Mesendoderm (in vitro differentiated cells): ENCODE measurements at regions not wholly inside any gene's neighbourhood (a gene's known extent, or its start where the extent isn't known, plus 50 kb on each side); places are given as distances from the start of the nearest gene placed in this dataset.

Experiments used
- DNase-seq: peaks from one replicate; pipeline ENCODE4 v3.0.0; 2013
- H2AK5ac ChIP-seq: 2 replicates; pipeline ENCODE4 v1.6.1; 2013; ENCODE audit warnings: low read length, inconsistent platforms
- H2BK120ac ChIP-seq: 2 replicates; pipeline ENCODE4 v1.6.1; 2013; ENCODE audit warnings: low read depth, mild to moderate bottlenecking, low read length, moderate library complexity, mixed read lengths
- H2BK15ac ChIP-seq: replicated peaks from 2 replicates; pipeline ENCODE4 v1.6.1; 2013; ENCODE audit warnings: low read depth, mild to moderate bottlenecking, moderate library complexity
- H2BK5ac ChIP-seq: 2 replicates; pipeline ENCODE4 v1.6.1; 2013; ENCODE audit warnings: low read length, inconsistent platforms
- H3K18ac ChIP-seq: 2 replicates; pipeline ENCODE4 v1.6.1; 2013; ENCODE audit warnings: mild to moderate bottlenecking, low read length, mixed read lengths
- H3K23ac ChIP-seq: one replicate; pipeline ENCODE4 v1.6.1; 2013; ENCODE audit warnings: low read length
- H3K27ac ChIP-seq: 2 replicates; pipeline ENCODE4 v1.5.1; 2013; ENCODE audit warnings: low read depth, mild to moderate bottlenecking, inconsistent platforms, low read length, moderate library complexity
- H3K27me3 ChIP-seq: 2 replicates; pipeline ENCODE4 v1.6.1; 2013; ENCODE audit warnings: low read length, control low read depth, mild to moderate bottlenecking, inconsistent platforms; ENCODE audit not compliant: insufficient read depth, poor library complexity
- H3K36me3 ChIP-seq: 2 replicates; pipeline ENCODE4 v1.6.1; 2013; ENCODE audit warnings: low read length, inconsistent platforms; ENCODE audit not compliant: control insufficient read depth, insufficient read depth
- H3K4ac ChIP-seq: one replicate; pipeline ENCODE4 v1.6.1; 2013; ENCODE audit warnings: low read depth, mild to moderate bottlenecking, low read length, moderate library complexity
- H3K4me1 ChIP-seq: 2 replicates; pipeline ENCODE4 v1.6.1; 2013; ENCODE audit warnings: low read depth, low read length, inconsistent platforms; ENCODE audit not compliant: control insufficient read depth
- H3K4me2 ChIP-seq: 2 replicates; pipeline ENCODE4 v1.6.1; 2013; ENCODE audit warnings: low read length
- H3K4me3 ChIP-seq: 2 replicates; pipeline ENCODE4 v1.5.1; 2013; ENCODE audit warnings: mild to moderate bottlenecking, low read length
- H3K56ac ChIP-seq: one replicate; pipeline ENCODE4 v1.6.1; 2013; ENCODE audit warnings: low read length
- H3K79me1 ChIP-seq: 2 replicates; pipeline ENCODE4 v1.6.1; 2013; ENCODE audit warnings: low read length, inconsistent platforms
- H3K79me2 ChIP-seq: 2 replicates; pipeline ENCODE4 v1.6.1; 2013; ENCODE audit warnings: mild to moderate bottlenecking, low read length; ENCODE audit not compliant: control insufficient read depth, insufficient read depth
- H3K9ac ChIP-seq: 2 replicates; pipeline ENCODE4 v1.6.1; 2013; ENCODE audit warnings: low read length, inconsistent platforms
- H4K5ac ChIP-seq: one replicate; pipeline ENCODE4 v1.6.1; 2013; ENCODE audit warnings: low read length
- H4K8ac ChIP-seq: one replicate; pipeline ENCODE4 v1.6.1; 2013; ENCODE audit warnings: low read depth, mild to moderate bottlenecking, control low read depth, low read length, moderate library complexity
- WGBS: extraction: QIAGEN DNeasy Blood & Tissue Kit; methylation state at CpG from one replicate; pipeline ENCODE4 v1.1.7; 2013; ENCODE audit warnings: low lambda C conversion rate, missing lambda C conversion rate; ENCODE audit not compliant: insufficient coverage; ENCODE audit errors: extremely low coverage; 5-methylcytosine and 5-hydroxymethylcytosine counted together

DNA sequence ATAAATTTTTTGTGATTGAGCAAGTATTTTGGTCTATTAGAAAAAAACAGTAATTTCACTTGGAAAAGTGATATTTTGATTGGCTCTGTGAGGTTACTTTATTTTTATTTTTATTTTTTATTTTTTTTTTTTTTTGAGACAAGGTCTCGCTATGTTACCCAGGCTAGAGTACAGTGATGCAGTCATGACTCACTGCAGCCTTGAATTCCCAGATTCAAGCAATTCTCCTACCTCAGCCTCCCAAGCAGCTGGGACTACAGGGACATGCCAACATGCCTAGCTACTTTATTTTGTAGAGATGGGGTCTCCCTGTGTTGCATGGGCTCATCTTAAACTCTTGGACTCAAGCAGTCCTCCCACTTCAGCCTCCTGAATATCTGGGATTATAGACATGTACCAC, 60.9 kb upstream of the MGAT5 start:
- WGBS = no CpG with 5 or more reads among the region's 1 CpG
- no peak overlapping the region for H3K4me3 ChIP-seq
- H2BK120ac ChIP-seq = no peak overlapping the region
- H3K18ac ChIP-seq = no peak overlapping the region
- no peaks in the 10 kb centered on the region for H3K4me1 ChIP-seq
- peaks cover 21% of the 10 kb centered on the region for H3K79me1 ChIP-seq
- H2BK15ac ChIP-seq = no peak overlapping the region
- H4K8ac ChIP-seq = no peak overlapping the region
- H4K5ac ChIP-seq = no peak overlapping the region
- peaks cover 2% of the 10 kb centered on the region for H3K79me2 ChIP-seq
- no peak overlapping the region for H2AK5ac ChIP-seq
- H3K9ac ChIP-seq = no peak overlapping the region
- H3K23ac ChIP-seq = no peak overlapping the region
- H3K4ac ChIP-seq = no peak overlapping the region
- H3K27me3 ChIP-seq = no peaks in the 10 kb centered on the region
- no peak overlapping the region for H3K56ac ChIP-seq
- H3K27ac ChIP-seq = no peak overlapping the region
- H3K4me2 ChIP-seq = no peak overlapping the region
- no peaks in the 10 kb centered on the region for H3K36me3 ChIP-seq
- no peak overlapping the region for H2BK5ac ChIP-seq
- peak; percentile 27 for DNase-seq

DNA sequence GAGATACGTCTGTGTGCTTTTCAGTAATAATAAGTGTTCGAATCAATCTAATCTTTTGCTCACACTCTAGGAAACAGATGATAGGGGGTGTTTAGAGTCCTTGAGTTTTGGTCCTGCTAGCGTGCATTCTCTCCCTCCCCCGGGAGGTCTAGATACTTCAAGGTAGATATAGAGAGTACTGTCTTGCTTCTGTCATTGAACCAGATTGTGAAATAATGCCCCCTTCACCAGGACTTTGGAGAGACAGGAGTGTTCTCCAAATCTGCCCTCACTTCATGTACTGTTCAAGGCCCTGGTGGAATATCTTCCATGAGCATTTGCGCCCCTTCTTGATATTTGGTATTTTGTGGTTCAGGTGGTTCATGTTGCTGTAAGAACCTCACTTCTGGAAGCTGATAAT, 59.4 kb upstream of the MGAT5 start:
- H3K4me3 ChIP-seq = no peak overlapping the region
- H2BK15ac ChIP-seq = no peak overlapping the region
- no peak overlapping the region for H2BK5ac ChIP-seq
- H3K18ac ChIP-seq = no peak overlapping the region
- no peaks in the 10 kb centered on the region for H3K36me3 ChIP-seq
- H3K4me1 ChIP-seq = no peaks in the 10 kb centered on the region
- H3K79me1 ChIP-seq = peaks cover 17% of the 10 kb centered on the region
- peaks cover 7% of the 10 kb centered on the region for H3K79me2 ChIP-seq
- no peak overlapping the region for H3K4me2 ChIP-seq
- no peak overlapping the region for H3K4ac ChIP-seq
- H3K9ac ChIP-seq = no peak overlapping the region
- no peaks in the 10 kb centered on the region for H3K27me3 ChIP-seq
- no peak overlapping the region for H2AK5ac ChIP-seq
- no peak overlapping the region for H4K5ac ChIP-seq
- no peak for DNase-seq
- H3K56ac ChIP-seq = no peak overlapping the region
- H2BK120ac ChIP-seq = no peak overlapping the region
- H4K8ac ChIP-seq = no peak overlapping the region
- whole genome bisulfite sequencing = no CpG with 5 or more reads among the region's 5 CpGs
- no peak overlapping the region for H3K27ac ChIP-seq
- H3K23ac ChIP-seq = no peak overlapping the region

DNA sequence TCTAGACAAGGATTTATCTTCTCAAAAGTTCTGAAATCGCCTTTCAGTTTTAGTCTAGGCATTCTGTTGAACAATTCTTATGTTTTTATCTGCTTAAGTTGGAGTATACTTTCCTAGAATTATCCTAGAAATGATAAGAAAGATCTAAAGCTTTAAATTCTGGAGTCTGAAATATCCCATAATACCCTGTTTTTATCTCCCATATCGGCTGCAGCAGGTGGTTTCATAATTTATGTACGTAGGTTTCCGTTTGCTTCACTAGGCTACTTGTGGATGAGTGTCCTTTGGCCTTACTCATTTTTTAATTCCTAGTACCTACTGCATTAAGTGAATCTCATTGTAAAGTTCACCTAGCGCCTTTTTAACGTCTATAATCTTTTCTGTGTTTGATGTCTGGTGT, 58.5 kb upstream of the MGAT5 start:
- WGBS = no CpG with 5 or more reads among the region's 6 CpGs
- Histone ChIP-seq H3K79me2 (peaks cover 7% of the 10 kb centered on the region), H2BK15ac (no peak overlapping the region), H2AK5ac (no peak overlapping the region), H3K27me3 (no peaks in the 10 kb centered on the region), H3K23ac (no peak overlapping the region), H3K9ac (no peak overlapping the region), H3K4me3 (no peak overlapping the region), H3K18ac (no peak overlapping the region), H3K27ac (no peak overlapping the region), H3K4me1 (no peaks in the 10 kb centered on the region), H3K36me3 (no peaks in the 10 kb centered on the region), H3K56ac (no peak overlapping the region), H3K4ac (no peak overlapping the region), H2BK5ac (no peak overlapping the region), H4K8ac (no peak overlapping the region), H2BK120ac (no peak overlapping the region), H3K79me1 (peaks cover 16% of the 10 kb centered on the region), H3K4me2 (no peak overlapping the region), H4K5ac (no peak overlapping the region)
- DNase-seq = no peak

DNA sequence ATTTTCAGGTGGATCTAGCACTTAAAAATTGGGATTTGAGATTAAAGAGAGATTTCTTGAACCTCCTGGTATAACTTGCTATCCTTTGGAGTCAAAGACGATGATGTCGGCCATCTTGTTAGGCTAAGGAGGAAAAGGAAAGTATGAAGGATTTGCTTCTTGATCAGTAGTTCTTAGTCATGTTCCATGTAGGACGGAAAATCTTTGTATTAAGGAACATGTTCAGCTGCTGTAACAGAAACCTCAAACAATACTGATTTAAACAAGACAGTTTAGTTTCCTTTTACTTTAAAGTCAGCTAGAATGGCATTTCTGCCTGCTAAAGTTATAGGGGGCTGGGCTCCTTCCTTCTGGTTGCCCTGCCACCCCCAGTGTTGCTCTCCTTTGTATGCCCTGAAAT, 56.4 kb upstream of the MGAT5 start:
- Histone ChIP-seq H3K9ac (no peak overlapping the region), H3K4ac (no peak overlapping the region), H4K5ac (no peak overlapping the region), H3K4me1 (peaks cover 7% of the 10 kb centered on the region), H3K23ac (no peak overlapping the region), H2BK15ac (no peak overlapping the region), H3K79me1 (peaks cover 13% of the 10 kb centered on the region), H2AK5ac (no peak overlapping the region), H3K27me3 (no peaks in the 10 kb centered on the region), H2BK120ac (no peak overlapping the region), H4K8ac (no peak overlapping the region), H3K79me2 (peaks cover 17% of the 10 kb centered on the region), H2BK5ac (no peak overlapping the region), H3K27ac (no peak overlapping the region), H3K18ac (no peak overlapping the region), H3K4me2 (no peak overlapping the region), H3K56ac (no peak overlapping the region), H3K36me3 (no peaks in the 10 kb centered on the region), H3K4me3 (no peak overlapping the region)
- DNase-seq = no peak
- WGBS = no CpG with 5 or more reads among the region's 3 CpGs

DNA sequence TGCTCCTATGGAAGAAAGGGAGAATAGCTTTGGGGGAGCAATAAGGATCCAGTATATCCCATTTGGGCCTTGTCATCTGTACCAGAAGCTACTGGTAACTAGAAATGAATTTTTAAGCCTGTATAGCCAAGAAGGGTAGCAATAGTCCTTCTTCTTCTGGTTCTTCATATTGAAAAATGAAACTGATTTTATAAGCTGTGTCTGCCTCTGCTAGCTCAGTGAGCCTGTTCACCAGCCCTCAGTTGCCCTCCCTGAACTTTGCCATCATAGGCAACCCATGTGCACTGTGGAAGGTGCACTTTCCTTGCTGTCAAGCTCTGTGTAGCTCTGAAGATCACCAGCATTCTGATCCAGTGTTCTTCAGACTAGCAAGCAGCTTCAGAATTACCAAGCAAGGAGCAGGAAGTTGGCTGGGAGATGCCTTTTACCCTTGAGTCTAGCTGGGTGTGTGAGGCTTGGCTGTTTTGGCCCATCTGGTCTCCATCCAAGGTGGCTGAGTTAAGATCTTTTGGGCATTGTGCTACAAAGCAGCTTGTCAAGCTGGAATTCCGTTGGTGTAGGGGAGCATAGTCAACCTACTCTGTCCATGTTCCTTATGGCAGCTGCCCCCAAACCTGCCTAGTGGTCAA, 55.8 kb upstream of the MGAT5 start:
- Histone ChIP-seq H3K23ac (no peak overlapping the region), H2AK5ac (no peak overlapping the region), H3K36me3 (no peaks in the 10 kb centered on the region), H3K4ac (no peak overlapping the region), H3K27me3 (no peaks in the 10 kb centered on the region), H3K27ac (no peak overlapping the region), H3K56ac (no peak overlapping the region), H2BK5ac (no peak overlapping the region), H4K5ac (no peak overlapping the region), H3K4me3 (no peak overlapping the region), H3K79me1 (peaks cover 13% of the 10 kb centered on the region), H3K4me2 (no peak overlapping the region), H3K9ac (no peak overlapping the region), H3K18ac (no peak overlapping the region), H2BK120ac (no peak overlapping the region), H3K4me1 (peaks cover 9% of the 10 kb centered on the region), H3K79me2 (peaks cover 17% of the 10 kb centered on the region), H4K8ac (no peak overlapping the region), H2BK15ac (no peak overlapping the region)
- no peak for DNase-seq
- no CpG with 5 or more reads among the region's 1 CpG for WGBS

DNA sequence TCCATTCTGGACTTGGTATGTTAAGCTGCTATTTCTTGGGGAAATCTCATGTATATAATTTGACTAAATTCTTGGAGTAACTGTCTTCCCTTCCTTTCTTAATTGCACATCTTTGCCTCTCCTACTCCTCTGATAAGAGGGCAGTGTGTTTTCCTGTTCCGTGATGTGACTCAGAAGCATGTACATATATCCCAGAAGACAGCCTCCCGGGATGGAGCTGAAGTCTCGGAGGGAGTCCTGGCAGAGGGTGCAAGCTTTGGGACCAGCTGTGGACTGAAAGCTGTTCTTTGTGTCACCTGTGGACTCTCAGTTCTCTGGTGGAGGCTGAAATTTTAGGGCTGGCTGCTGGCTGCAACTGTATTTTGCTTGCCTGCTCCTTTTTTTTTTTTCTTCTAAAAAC, 54.7 kb upstream of the MGAT5 start:
- WGBS = no CpG with 5 or more reads among the region's 3 CpGs
- no peaks in the 10 kb centered on the region for H3K36me3 ChIP-seq
- H3K79me2 ChIP-seq = peaks cover 17% of the 10 kb centered on the region
- no peak overlapping the region for H2BK15ac ChIP-seq
- no peak overlapping the region for H2BK120ac ChIP-seq
- no peak overlapping the region for H4K8ac ChIP-seq
- no peak overlapping the region for H3K9ac ChIP-seq
- no peak overlapping the region for H3K18ac ChIP-seq
- DNase-seq = no peak
- H3K23ac ChIP-seq = no peak overlapping the region
- no peak overlapping the region for H3K4ac ChIP-seq
- H3K56ac ChIP-seq = no peak overlapping the region
- no peak overlapping the region for H2AK5ac ChIP-seq
- H4K5ac ChIP-seq = no peak overlapping the region
- H3K79me1 ChIP-seq = peaks cover 13% of the 10 kb centered on the region
- H3K4me3 ChIP-seq = no peak overlapping the region
- H2BK5ac ChIP-seq = no peak overlapping the region
- H3K4me1 ChIP-seq = peaks cover 13% of the 10 kb centered on the region
- H3K4me2 ChIP-seq = no peak overlapping the region
- no peaks in the 10 kb centered on the region for H3K27me3 ChIP-seq
- no peak overlapping the region for H3K27ac ChIP-seq
